Chondrocyte (in vitro differentiated cells): ENCODE measurements at regions not wholly inside any gene's neighbourhood (a gene's known extent, or its start where the extent isn't known, plus 50 kb on each side); places are given as distances from the start of the nearest gene placed in this dataset.

Experiments
- DNase-seq: peaks from one replicate; pipeline ENCODE4 v3.0.0; 2021; ENCODE audit warnings: mixed read lengths, low spot score
- H3K27ac Mint-ChIP-seq: one replicate; pipeline ENCODE4 v1.8.0; 2021; ENCODE audit warnings: mild to moderate bottlenecking, moderate library complexity, mixed read lengths; ENCODE audit not compliant: unreplicated experiment
- H3K27me3 Mint-ChIP-seq: 2 replicates; pipeline ENCODE4 v1.8.0; 2021; ENCODE audit warnings: low read depth, mixed read lengths
- H3K36me3 Mint-ChIP-seq: 2 replicates; pipeline ENCODE4 v1.8.0; 2021; ENCODE audit warnings: low read depth, mixed read lengths
- H3K4me1 Mint-ChIP-seq: 2 replicates; pipeline ENCODE4 v1.8.0; 2021; ENCODE audit warnings: low read depth, mild to moderate bottlenecking, mixed read lengths
- H3K4me3 Mint-ChIP-seq: one replicate; pipeline ENCODE4 v1.8.0; 2021; ENCODE audit warnings: mild to moderate bottlenecking, moderate library complexity, mixed read lengths; ENCODE audit not compliant: unreplicated experiment
- H3K9me3 Mint-ChIP-seq: 2 replicates; pipeline ENCODE4 v1.8.0; 2021; ENCODE audit warnings: low read depth, mixed read lengths
- CTCF ChIP-seq: fragments of 200-600 bp; sonication (generic); IDR thresholded peaks from 2 replicates; pipeline ENCODE4 v1.5.0; 2021; ENCODE audit warnings: antibody characterized with exemption, mild to moderate bottlenecking, moderate library complexity

GRCh38 chr4:148510211-148510610, 68.0 kb upstream of the NR3C2 start:
- Mint-ChIP-seq H3K27me3 (no peaks in the 10 kb centered on the region), H3K4me3 (no peak overlapping the region), H3K4me1 (no peaks in the 10 kb centered on the region), H3K9me3 (no peaks in the 10 kb centered on the region), H3K27ac (no peak overlapping the region), H3K36me3 (no peaks in the 10 kb centered on the region)
- no peak for TF ChIP-seq CTCF
- DNase-seq: no peak

- Mint-ChIP-seq H3K9me3 (peaks cover 9% of the 10 kb centered on the region), H3K4me1 (no peaks in the 10 kb centered on the region), H3K4me3 (no peak overlapping the region), H3K36me3 (no peaks in the 10 kb centered on the region), H3K27ac (no peak overlapping the region), H3K27me3 (peaks cover 10% of the 10 kb centered on the region)
- no peak for TF ChIP-seq CTCF
- no peak for DNase-seq
These were observed 61.5 kb upstream of the NR3C2 start for GRCh38 chr4:148503681-148504080.

- Mint-ChIP-seq H3K4me1 (no peaks in the 10 kb centered on the region), H3K4me3 (no peak overlapping the region), H3K27me3 (peaks cover 10% of the 10 kb centered on the region), H3K27ac (no peak overlapping the region), H3K36me3 (no peaks in the 10 kb centered on the region), H3K9me3 (peaks cover 9% of the 10 kb centered on the region)
- TF ChIP-seq CTCF: no peak
- DNase-seq: no peak
These were observed 55.0 kb upstream of the NR3C2 start for GRCh38 chr4:148497258-148497657.

GRCh38 chr4:148495463-148495862, 53.2 kb upstream of the NR3C2 start:
- no peak overlapping the region for H3K27ac Mint-ChIP-seq
- peaks cover 6% of the 10 kb centered on the region for H3K27me3 Mint-ChIP-seq
- peaks cover under 1% of the 10 kb centered on the region for H3K9me3 Mint-ChIP-seq
- H3K4me1 Mint-ChIP-seq: no peaks in the 10 kb centered on the region
- H3K4me3 Mint-ChIP-seq: no peak overlapping the region
- DNase-seq: no peak
- TF ChIP-seq CTCF: no peak
- H3K36me3 Mint-ChIP-seq: no peaks in the 10 kb centered on the region
